ENCODE measurements at regions not wholly inside any gene's neighbourhood (a gene's known extent, or its start where the extent isn't known, plus 50 kb on each side); places are given as distances from the start of the nearest gene placed in this dataset.
A peak's percentile ranks its signal among the peaks of the same experiment; 100 is the strongest.

- no peak for ATAC-seq
- Mint-ChIP-seq H3K36me3 (ENCODE audit: low read depth) (peaks cover 6% of the 10 kb centered on the region), H3K27me3 (no peaks in the 10 kb centered on the region), H3K9me3 (no peaks in the 10 kb centered on the region), H3K4me3 (peak overlapping the region; percentile 86), H3K27ac (peak overlapping the region; percentile 95), H3K4me1 (peaks cover 43% of the 10 kb centered on the region)
- no peak for DNase-seq
Measured at GRCh38 chrX:40177117-40177430, 79.3 kb upstream of the BCOR start.

- ATAC-seq (peak; percentile 8), DNase-seq (peak; percentile 77)
- H3K27ac Mint-ChIP-seq: peak overlapping the region; percentile 95
- peaks cover 6% of the 10 kb centered on the region for H3K36me3 Mint-ChIP-seq (ENCODE audit: low read depth)
- no peaks in the 10 kb centered on the region for H3K27me3 Mint-ChIP-seq
- no peaks in the 10 kb centered on the region for H3K9me3 Mint-ChIP-seq
- peak overlapping the region; percentile 86 for H3K4me3 Mint-ChIP-seq
- peaks cover 43% of the 10 kb centered on the region for H3K4me1 Mint-ChIP-seq
Measured at GRCh38 chrX:40176351-40177116, 78.8 kb upstream of the BCOR start.

GRCh38 chrX:40175511-40176350 is 78.0 kb upstream of the BCOR start:
- peak; percentile 35 for ATAC-seq
- H3K27me3 Mint-ChIP-seq: no peaks in the 10 kb centered on the region
- DNase-seq: peak; percentile 71
- peaks cover 6% of the 10 kb centered on the region for H3K36me3 Mint-ChIP-seq (ENCODE audit: low read depth)
- peak overlapping the region; percentile 95 for H3K27ac Mint-ChIP-seq
- peak overlapping the region; percentile 86 for H3K4me3 Mint-ChIP-seq
- H3K4me1 Mint-ChIP-seq: peaks cover 48% of the 10 kb centered on the region
- no peaks in the 10 kb centered on the region for H3K9me3 Mint-ChIP-seq

DNA sequence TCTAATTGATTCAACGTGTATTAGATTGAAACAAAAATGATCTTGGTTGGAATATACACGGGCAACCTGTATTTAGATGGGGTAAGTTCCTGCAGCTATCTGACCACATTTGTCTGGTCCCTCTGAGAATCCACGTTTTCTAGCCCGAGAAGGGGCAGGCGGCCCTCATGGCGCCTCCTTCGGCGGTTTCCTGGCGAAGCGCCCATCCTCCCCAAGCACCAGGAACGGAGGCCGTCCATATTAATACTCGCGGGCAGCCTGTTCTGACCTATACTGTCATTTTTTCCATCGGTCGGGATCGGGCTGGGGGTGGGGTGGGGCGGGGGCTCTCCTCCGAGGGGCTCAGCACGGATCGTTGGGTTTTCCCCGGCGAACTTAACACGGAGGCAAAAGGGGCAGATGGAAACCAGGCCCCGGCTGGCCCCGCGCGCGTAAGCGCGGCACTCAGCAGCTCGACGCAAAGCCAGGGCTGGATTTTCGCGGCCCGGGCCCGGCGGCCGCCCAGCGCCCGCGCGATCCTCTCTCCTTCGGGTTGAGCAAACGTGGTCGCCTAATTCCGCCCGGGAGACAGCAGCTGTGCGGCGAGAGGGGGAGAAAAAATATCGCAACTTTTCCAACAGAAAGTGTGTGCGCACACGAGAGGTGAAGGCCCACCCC is 77.2 kb upstream of the BCOR start:
- Mint-ChIP-seq H3K27me3 (no peaks in the 10 kb centered on the region), H3K4me1 (peaks cover 52% of the 10 kb centered on the region)

DNA sequence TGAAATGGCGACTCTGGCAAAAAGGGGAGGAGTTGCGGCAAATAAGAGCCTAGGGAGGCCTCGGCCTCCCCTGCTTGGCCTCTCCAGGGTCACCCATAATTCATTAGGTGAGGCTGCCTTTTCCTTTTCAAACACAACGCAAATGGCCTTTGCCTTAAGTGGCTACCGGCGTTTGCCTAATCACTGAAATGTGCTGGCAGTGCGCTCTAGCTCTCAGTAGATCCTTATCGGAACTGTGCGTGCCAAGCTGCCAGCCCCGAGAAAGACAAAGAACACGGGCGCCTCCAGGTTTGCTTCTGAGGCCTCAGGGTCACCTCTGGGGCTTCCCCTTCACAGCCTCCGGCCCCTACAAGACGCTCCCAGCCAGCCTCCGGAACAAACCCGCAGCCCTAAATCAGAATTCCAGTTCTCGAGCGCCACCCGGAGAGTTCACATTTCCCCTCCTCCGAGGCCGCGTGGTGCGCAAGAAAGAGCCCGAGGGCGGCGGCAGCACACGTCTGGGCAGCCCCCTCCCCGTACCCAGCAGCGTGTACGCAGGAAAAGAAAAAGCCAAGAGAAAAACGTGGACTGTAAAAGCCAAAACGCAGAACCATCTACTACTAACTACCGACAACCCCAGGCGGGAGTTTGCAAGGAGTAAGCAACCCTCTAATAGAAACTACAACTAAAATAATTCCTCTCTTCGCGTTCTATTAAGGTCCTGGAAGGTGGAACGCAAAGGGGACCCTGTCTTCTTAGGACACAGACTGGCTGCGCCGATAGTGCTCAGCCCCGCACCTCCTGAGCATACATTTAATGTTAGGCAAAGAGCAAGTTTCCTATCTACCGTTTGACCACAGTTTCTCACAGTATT is 76.5 kb upstream of the BCOR start:
- H3K27ac Mint-ChIP-seq: peak overlapping the region; percentile 95
- H3K4me1 Mint-ChIP-seq: peaks cover 55% of the 10 kb centered on the region
- H3K27me3 Mint-ChIP-seq: no peaks in the 10 kb centered on the region
- H3K36me3 Mint-ChIP-seq (ENCODE audit: low read depth): peaks cover 5% of the 10 kb centered on the region
- peak overlapping the region; percentile 86 for H3K4me3 Mint-ChIP-seq
- no peaks in the 10 kb centered on the region for H3K9me3 Mint-ChIP-seq
- peak; percentile 31 for ATAC-seq
- DNase-seq: peak; percentile 71

More for the DNA sequence above, 77.2 kb upstream of the BCOR start:
- ATAC-seq (peak; percentile 23), DNase-seq (peak; percentile 68)
- H3K27ac Mint-ChIP-seq: peak overlapping the region; percentile 95
- H3K4me3 Mint-ChIP-seq: peak overlapping the region; percentile 86
- no peaks in the 10 kb centered on the region for H3K9me3 Mint-ChIP-seq
- H3K36me3 Mint-ChIP-seq (ENCODE audit: low read depth): peaks cover 6% of the 10 kb centered on the region

GRCh38 chrX:40173143-40174000 is 75.6 kb upstream of the BCOR start:
- DNase-seq (no peak), ATAC-seq (no peak)
- Mint-ChIP-seq H3K9me3 (no peaks in the 10 kb centered on the region), H3K36me3 (ENCODE audit: low read depth) (peaks cover 5% of the 10 kb centered on the region), H3K27me3 (no peaks in the 10 kb centered on the region), H3K27ac (peak overlapping the region; percentile 95), H3K4me1 (peaks cover 53% of the 10 kb centered on the region), H3K4me3 (peak overlapping the region; percentile 86)

- H3K4me1 Mint-ChIP-seq: peaks cover 53% of the 10 kb centered on the region
Measured at GRCh38 chrX:40172401-40173142, 74.8 kb upstream of the BCOR start.

GRCh38 chrX:40171513-40172400 is 74.0 kb upstream of the BCOR start:
- Mint-ChIP-seq H3K9me3 (no peaks in the 10 kb centered on the region), H3K27me3 (no peaks in the 10 kb centered on the region), H3K4me1 (peaks cover 53% of the 10 kb centered on the region), H3K36me3 (ENCODE audit: low read depth) (peaks cover 5% of the 10 kb centered on the region), H3K27ac (peak overlapping the region; percentile 92), H3K4me3 (peak overlapping the region; percentile 86)
- DNase-seq (peak; percentile 40), ATAC-seq (no peak)

More at GRCh38 chrX:40172401-40173142, 74.8 kb upstream of the BCOR start:
- Mint-ChIP-seq H3K36me3 (ENCODE audit: low read depth) (peaks cover 5% of the 10 kb centered on the region), H3K9me3 (no peaks in the 10 kb centered on the region), H3K27me3 (no peaks in the 10 kb centered on the region), H3K27ac (peak overlapping the region; percentile 95), H3K4me3 (peak overlapping the region; percentile 86)
- no peak for ATAC-seq
- peak; percentile 48 for DNase-seq

DNA sequence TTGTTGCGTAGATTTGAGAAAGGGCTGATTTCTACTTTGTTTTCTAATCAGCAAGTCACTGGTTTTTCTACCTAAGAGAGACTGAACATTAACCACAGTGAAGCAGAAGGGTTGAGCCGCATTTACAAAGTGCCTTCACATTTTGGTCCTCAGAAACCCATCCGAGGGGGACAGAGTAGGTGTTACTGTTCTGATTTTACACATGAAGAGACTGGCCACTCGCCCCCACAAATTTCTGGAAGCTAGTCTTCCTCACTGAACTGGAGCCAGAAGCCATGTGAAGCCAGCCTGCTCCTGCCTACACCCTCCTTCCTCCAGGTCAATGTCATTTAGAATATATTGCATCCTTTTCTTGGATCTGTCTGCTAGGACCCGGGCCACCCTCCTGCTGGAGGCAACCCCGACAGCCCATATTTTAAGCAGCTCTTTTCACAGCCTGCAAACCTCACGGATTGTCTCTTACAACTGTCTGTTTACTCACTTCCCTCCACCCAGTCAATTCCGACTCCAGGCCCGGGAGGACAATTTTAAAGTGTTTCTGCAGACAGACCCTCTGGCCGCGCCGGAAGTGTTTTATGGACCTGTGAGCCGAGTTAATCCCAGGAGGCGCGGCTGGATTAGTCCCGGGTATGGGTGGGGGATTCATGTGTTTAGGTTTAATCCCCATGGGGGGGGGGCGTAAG is 73.2 kb upstream of the BCOR start:
- DNase-seq: peak; percentile 25
- Mint-ChIP-seq H3K36me3 (ENCODE audit: low read depth) (peaks cover 6% of the 10 kb centered on the region), H3K4me1 (peaks cover 60% of the 10 kb centered on the region)

GRCh38 chrX:40169193-40170101 is 71.7 kb upstream of the BCOR start:
- H3K4me3 Mint-ChIP-seq: peak overlapping the region; percentile 86
- peak overlapping the region; percentile 92 for H3K27ac Mint-ChIP-seq
- peaks cover 8% of the 10 kb centered on the region for H3K36me3 Mint-ChIP-seq (ENCODE audit: low read depth)
- peaks cover 54% of the 10 kb centered on the region for H3K4me1 Mint-ChIP-seq
- H3K27me3 Mint-ChIP-seq: no peaks in the 10 kb centered on the region
- no peaks in the 10 kb centered on the region for H3K9me3 Mint-ChIP-seq
- DNase-seq (peak; percentile 73), ATAC-seq (peak; percentile 56)

More for the DNA sequence above, 73.2 kb upstream of the BCOR start:
- Mint-ChIP-seq H3K27me3 (no peaks in the 10 kb centered on the region), H3K9me3 (no peaks in the 10 kb centered on the region), H3K27ac (peak overlapping the region; percentile 92), H3K4me3 (peak overlapping the region; percentile 86)
- no peak for ATAC-seq

Measured in activated naive CD8-positive, alpha-beta T cell treated with anti-CD3 and anti-CD28 coated beads, Interleukin-2, amount 50 U/mL, for 24 hours (primary cell).